Breast epithelium (tissue), 4 donors: ENCODE measurements at regions not wholly inside any gene's neighbourhood (a gene's known extent, or its start where the extent isn't known, plus 50 kb on each side); places are given as distances from the start of the nearest gene placed in this dataset.

ENCODE experiments used
- DNase-seq, 2 donors: peaks; one replicate each; pipeline ENCODE4 v3.0.0-alpha.2; 2019; ENCODE audit warnings: low spot score in 2 of 2
- H3K27ac ChIP-seq, 2 donors: fragments of 200-600 bp; sonication (generic) in 1 of 2; one replicate each; pipeline ENCODE4 v1.5.1; 2016 to 2019; ENCODE audit warnings: mild to moderate bottlenecking in 1 of 2
- H3K27me3 ChIP-seq, 2 donors: fragments of 200-600 bp; sonication (generic) in 1 of 2; one replicate each; pipeline versions ENCODE4 v1.5.1 to v1.6.0; 2017 to 2019; ENCODE audit warnings: control low read depth in 1 of 2, mild to moderate bottlenecking in 1 of 2
- H3K36me3 ChIP-seq: fragments of 200-600 bp; one replicate; pipeline ENCODE4 v1.5.1; 2019
- H3K4me1 ChIP-seq, 2 donors: fragments of 200-600 bp; sonication (generic); one replicate each; pipeline ENCODE4 v1.5.1; 2016 to 2019; ENCODE audit warnings: control low read depth in 1 of 2
- H3K4me3 ChIP-seq, 3 donors: fragments of 200-600 bp; sonication (generic); 1 replicate in 2 of 3; 2 replicates in 1 of 3; pipeline ENCODE4 v1.5.1; 2016 to 2019; ENCODE audit warnings: mild to moderate bottlenecking in 3 of 3, moderate library complexity in 2 of 3
- H3K9me3 ChIP-seq, 2 donors: fragments of 200-600 bp; sonication (generic) in 1 of 2; one replicate each; pipeline ENCODE4 v1.5.1; 2016 to 2019; ENCODE audit warnings: control low read depth in 1 of 2
- POLR2A ChIP-seq: fragments of 450-650 bp; IDR thresholded peaks from one replicate; pipeline ENCODE4 v1.6.1; 2016; ENCODE audit warnings: antibody characterized with exemption, mild to moderate bottlenecking, moderate library complexity
- POLR2AphosphoS5 ChIP-seq, 3 donors: sonication (generic); formaldehyde crosslinking; IDR thresholded peaks; one replicate each; pipeline ENCODE4 v1.6.1; 2017; ENCODE audit warnings: antibody characterized with exemption in 3 of 3
- intact Hi-C: fragments of 100-400 bp; cut with DNase I; formaldehyde crosslinking; loops from one replicate; pipeline ENCODE4 v1.15.1; 2023; ENCODE audit warnings: low total_unique reads
- TF ChIP-seq, protein P1 (sequence below), 3 donors: fragments of 450-650 bp; IDR thresholded peaks; one replicate each; pipeline ENCODE4 v1.5.1; 2016 to 2017; ENCODE audit warnings: antibody characterized with exemption in 3 of 3, mild to moderate bottlenecking in 3 of 3, moderate library complexity in 3 of 3

DNA sequence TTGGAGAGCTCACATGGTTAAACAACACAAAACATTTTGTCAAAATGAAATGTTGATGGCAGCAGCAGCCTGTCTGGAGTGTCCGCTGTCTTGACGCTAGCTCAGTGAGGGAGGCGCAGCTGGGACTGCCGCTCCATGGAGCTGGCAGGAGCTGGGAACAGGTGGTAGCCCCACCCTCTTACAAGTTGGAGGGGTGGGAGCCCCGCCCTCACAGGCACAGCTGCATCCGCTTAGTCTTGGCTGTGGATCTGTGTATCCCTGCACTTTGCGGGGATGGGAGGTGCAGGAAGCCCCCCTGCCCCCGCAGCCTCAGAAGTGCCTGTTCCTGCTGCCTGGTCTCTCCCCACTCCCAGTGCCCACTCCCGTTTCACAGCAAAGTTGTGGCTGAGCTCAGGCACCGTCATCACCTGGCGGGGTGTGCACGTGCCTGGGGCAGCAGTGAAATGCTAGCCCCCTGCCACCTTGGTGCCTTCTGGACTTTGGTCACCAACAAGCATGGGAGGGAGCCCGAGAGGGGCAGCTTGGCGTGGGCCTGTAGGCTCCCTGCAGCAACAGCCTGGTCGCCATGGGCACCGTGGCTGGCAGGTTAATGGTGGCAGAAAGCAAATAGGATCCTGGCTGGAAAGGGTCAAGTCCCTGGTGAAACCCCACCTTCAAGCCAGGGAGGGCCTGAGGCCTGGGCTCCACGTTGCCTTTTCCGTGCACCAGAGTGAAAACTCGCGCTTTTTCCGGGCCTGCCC is 53.8 kb upstream of the CADM2 start:
- Histone ChIP-seq H3K4me1 (no peaks in the 10 kb centered on the region), H3K27me3 (no peaks in the 10 kb centered on the region), H3K36me3 (no peaks in the 10 kb centered on the region), H3K9me3 (peaks cover 2 to 13% of the 10 kb centered on the region in 2 donors), H3K27ac (no peak overlapping the region), H3K4me3 (no peak overlapping the region)
- TF ChIP-seq POLR2A (no peak), POLR2AphosphoS5 (IDR thresholded peaks at IDR 0.05) (no peak)
- DNase-seq, result no peak
- intact Hi-C loops, result no loop called here

DNA sequence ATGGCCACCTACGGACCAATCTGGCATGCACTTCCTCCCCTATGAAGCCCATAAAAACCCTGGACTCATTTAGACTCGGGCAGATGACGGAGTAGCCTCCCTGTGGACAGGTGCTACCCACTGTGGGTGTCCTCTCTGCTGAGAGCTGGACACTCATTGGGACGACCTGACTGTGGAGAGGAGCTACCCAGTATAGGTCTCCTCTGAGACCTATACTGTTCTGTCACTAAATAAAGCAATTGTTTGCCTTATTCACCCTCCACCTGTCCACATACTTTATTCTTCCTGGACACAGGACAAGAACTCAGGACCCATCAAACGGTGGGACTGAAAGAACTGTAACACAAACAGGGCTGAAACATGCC is 53.3 kb upstream of the CADM2 start:
- Histone ChIP-seq H3K9me3 (peaks cover 2 to 12% of the 10 kb centered on the region in 2 donors), H3K36me3 (no peaks in the 10 kb centered on the region), H3K4me3 (no peak overlapping the region), H3K27me3 (no peaks in the 10 kb centered on the region), H3K4me1 (no peaks in the 10 kb centered on the region), H3K27ac (no peak overlapping the region)
- no peak for TF ChIP-seq POLR2AphosphoS5 (IDR thresholded peaks at IDR 0.05)
- TF ChIP-seq, protein P1, sequence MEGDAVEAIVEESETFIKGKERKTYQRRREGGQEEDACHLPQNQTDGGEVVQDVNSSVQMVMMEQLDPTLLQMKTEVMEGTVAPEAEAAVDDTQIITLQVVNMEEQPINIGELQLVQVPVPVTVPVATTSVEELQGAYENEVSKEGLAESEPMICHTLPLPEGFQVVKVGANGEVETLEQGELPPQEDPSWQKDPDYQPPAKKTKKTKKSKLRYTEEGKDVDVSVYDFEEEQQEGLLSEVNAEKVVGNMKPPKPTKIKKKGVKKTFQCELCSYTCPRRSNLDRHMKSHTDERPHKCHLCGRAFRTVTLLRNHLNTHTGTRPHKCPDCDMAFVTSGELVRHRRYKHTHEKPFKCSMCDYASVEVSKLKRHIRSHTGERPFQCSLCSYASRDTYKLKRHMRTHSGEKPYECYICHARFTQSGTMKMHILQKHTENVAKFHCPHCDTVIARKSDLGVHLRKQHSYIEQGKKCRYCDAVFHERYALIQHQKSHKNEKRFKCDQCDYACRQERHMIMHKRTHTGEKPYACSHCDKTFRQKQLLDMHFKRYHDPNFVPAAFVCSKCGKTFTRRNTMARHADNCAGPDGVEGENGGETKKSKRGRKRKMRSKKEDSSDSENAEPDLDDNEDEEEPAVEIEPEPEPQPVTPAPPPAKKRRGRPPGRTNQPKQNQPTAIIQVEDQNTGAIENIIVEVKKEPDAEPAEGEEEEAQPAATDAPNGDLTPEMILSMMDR (IDR thresholded peaks at IDR 0.05), result no peak
- no peak for TF ChIP-seq POLR2A
- DNase-seq, result no peak
- intact Hi-C loops, result no loop called here

DNA sequence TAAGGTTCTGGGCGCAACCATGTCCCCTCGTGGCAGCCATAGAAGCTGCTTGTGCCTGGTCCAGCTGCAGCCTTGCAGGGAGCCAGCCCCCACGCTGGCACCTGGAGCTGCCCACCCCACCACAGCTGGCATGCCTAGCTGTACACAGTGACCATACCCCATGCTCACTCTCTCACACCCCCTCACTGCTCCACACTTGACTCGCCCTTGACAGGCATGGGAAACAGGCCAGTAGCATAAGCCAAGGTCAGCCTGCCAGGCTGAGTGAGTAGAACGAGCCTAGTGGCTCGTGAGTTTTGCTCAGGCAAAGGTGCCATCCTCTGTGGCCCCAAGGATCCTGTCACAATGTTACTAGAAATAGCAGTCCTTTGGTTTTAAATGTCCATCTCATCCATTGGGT is 52.7 kb upstream of the CADM2 start:
- peaks cover 2 to 7% of the 10 kb centered on the region in 2 donors for H3K9me3 ChIP-seq
- no peaks in the 10 kb centered on the region for H3K36me3 ChIP-seq
- no peak overlapping the region for H3K27ac ChIP-seq
- no peak for DNase-seq
- no peaks in the 10 kb centered on the region for H3K27me3 ChIP-seq
- no peaks in the 10 kb centered on the region for H3K4me1 ChIP-seq
- intact Hi-C loops, result no loop called here
- H3K4me3 ChIP-seq, result no peak overlapping the region
- TF ChIP-seq POLR2AphosphoS5 (IDR thresholded peaks at IDR 0.05) (no peak), POLR2A (no peak)
- TF ChIP-seq, protein P1 (IDR thresholded peaks at IDR 0.05), result no peak
